ENCODE measurements at regions not wholly inside any gene's neighbourhood (a gene's known extent, or its start where the extent isn't known, plus 50 kb on each side); places are given as distances from the start of the nearest gene placed in this dataset.

- no peak overlapping the region for H3K4me2 ChIP-seq (ENCODE audit: low read length)
- H3K27me3 ChIP-seq (ENCODE audit: control insufficient read depth, insufficient read depth, low read length): no peaks in the 10 kb centered on the region
- no peak overlapping the region for H3K9ac ChIP-seq (ENCODE audit: low read depth, low read length)
- H3K36me3 ChIP-seq (ENCODE audit: insufficient read depth, low read length): no peaks in the 10 kb centered on the region
- no peak overlapping the region for H3K4me3 ChIP-seq (ENCODE audit: low read length)
- no peaks in the 10 kb centered on the region for H3K4me1 ChIP-seq (ENCODE audit: control insufficient read depth, insufficient read depth, low read length)
- no peaks in the 10 kb centered on the region for H3K9me3 ChIP-seq (replicated peaks; ENCODE audit: low read length)
These were observed 376.5 kb upstream of the KLHL29 start for GRCh38 chr2:23008440-23008839.

DNA sequence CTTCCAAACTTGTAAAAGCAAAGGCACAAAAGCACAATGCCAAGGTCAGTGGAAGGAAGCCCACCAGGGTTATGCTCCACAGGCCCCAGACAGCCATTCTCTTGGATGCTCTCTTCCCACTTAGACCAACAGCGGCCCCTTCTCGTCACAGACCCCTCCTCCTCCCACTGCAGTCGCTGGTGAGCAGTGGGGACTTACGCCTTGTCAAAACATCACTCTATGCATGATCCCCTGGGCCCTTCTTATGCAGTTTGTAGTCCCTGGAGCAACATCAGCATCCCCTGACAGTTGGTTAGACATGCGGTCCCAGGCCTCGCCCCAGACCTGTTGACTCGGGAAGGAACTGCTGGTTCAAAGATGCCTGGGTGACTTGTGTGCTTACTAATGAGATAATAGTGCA is 376.0 kb upstream of the KLHL29 start:
- Histone ChIP-seq H3K36me3 (ENCODE audit: insufficient read depth, low read length) (no peaks in the 10 kb centered on the region), H3K9me3 (replicated peaks; ENCODE audit: low read length) (no peaks in the 10 kb centered on the region)

DNA sequence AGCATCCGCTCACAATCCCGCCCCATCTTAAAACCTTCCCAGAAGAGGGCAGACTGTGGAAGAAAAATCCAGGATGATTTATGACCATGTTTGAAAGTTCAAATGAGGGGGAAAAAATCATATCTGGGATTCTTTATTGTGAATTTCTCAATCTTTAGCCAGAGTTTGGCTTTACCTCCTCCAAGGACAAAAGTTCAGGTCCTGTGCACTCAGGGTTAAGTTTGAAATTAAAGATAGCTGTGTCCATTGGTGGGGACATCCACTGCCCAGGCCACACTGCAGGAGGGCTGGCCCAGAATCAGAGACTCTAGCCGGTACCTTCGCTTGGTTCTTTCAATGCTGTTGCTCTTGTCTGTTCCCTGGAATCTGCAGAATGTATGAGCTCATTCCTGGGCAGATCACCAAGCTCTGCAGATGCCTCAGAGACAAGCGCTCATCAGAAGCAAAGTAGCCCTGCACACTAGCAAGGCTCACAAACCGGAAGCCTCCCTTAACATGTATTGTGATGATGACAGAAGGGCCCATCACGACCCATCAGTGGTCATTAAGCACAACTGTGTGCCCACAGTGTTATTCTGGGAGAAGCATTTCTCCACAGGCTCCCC is 375.3 kb upstream of the KLHL29 start:
- no peaks in the 10 kb centered on the region for H3K27me3 ChIP-seq (ENCODE audit: control insufficient read depth, insufficient read depth, low read length)
- no peak overlapping the region for H3K4me2 ChIP-seq (ENCODE audit: low read length)
- H3K4me1 ChIP-seq (ENCODE audit: control insufficient read depth, insufficient read depth, low read length): no peaks in the 10 kb centered on the region
- no peaks in the 10 kb centered on the region for H3K9me3 ChIP-seq (replicated peaks; ENCODE audit: low read length)
- H3K9ac ChIP-seq (ENCODE audit: low read depth, low read length): no peak overlapping the region
- no peak overlapping the region for H3K4me3 ChIP-seq (ENCODE audit: low read length)
- no peaks in the 10 kb centered on the region for H3K36me3 ChIP-seq (ENCODE audit: insufficient read depth, low read length)

More for the DNA sequence above, 376.0 kb upstream of the KLHL29 start:
- no peak overlapping the region for H3K4me3 ChIP-seq (ENCODE audit: low read length)
- H3K27me3 ChIP-seq (ENCODE audit: control insufficient read depth, insufficient read depth, low read length): no peaks in the 10 kb centered on the region
- H3K9ac ChIP-seq (ENCODE audit: low read depth, low read length): no peak overlapping the region
- H3K4me1 ChIP-seq (ENCODE audit: control insufficient read depth, insufficient read depth, low read length): no peaks in the 10 kb centered on the region
- no peak overlapping the region for H3K4me2 ChIP-seq (ENCODE audit: low read length)

DNA sequence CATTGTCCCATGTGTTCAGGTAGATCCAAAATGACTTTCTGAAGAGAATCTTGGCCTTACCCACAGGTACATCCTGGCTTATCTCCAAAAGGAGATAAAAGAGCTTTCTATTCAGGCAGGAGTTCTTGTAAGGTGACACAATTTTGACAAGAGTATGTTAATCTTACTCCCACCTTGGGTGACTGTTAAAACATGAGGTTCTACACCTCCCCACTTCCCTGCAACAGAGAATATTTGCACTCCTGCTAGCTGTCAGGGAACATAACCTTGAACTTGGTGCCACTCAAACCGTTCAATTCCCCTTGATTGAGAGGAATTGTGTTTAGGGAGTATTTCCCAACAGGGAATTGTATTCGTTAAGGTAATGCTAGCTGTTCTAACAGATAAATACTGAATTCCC is 372.5 kb upstream of the KLHL29 start:
- Histone ChIP-seq H3K4me1 (ENCODE audit: control insufficient read depth, insufficient read depth, low read length) (no peaks in the 10 kb centered on the region), H3K4me3 (ENCODE audit: low read length) (no peak overlapping the region), H3K36me3 (ENCODE audit: insufficient read depth, low read length) (no peaks in the 10 kb centered on the region), H3K4me2 (ENCODE audit: low read length) (no peak overlapping the region), H3K9me3 (replicated peaks; ENCODE audit: low read length) (no peaks in the 10 kb centered on the region), H3K27me3 (ENCODE audit: control insufficient read depth, insufficient read depth, low read length) (no peaks in the 10 kb centered on the region), H3K9ac (ENCODE audit: low read depth, low read length) (no peak overlapping the region)

DNA sequence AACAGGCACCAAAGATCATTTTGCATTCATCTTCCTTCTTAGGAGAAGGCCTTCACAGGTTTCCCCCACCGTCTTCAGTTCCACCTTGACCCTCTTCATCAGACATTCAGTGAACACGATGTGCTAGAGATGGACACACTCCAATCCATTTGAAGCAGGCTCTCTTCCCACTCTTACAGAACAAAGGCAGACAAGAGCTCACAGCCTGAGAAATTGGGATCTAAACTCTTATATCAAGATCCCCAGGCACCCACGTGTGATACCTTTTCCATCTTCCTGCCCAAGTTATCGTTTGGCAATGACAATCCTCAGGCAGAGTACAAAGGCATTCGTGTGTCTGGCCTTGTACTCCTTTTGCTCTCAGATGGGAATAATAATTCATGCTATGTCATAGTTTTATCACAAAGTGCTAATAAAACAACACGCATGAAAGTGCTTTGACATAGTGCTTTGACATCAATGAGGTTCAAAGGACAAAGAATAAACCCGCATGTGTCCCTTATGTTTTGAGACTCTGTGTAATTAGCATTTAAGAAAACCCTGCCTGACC is 369.3 kb upstream of the KLHL29 start:
- Histone ChIP-seq H3K4me1 (ENCODE audit: control insufficient read depth, insufficient read depth, low read length) (no peaks in the 10 kb centered on the region), H3K9ac (ENCODE audit: low read depth, low read length) (no peak overlapping the region), H3K36me3 (ENCODE audit: insufficient read depth, low read length) (no peaks in the 10 kb centered on the region), H3K27me3 (ENCODE audit: control insufficient read depth, insufficient read depth, low read length) (no peaks in the 10 kb centered on the region), H3K4me2 (ENCODE audit: low read length) (no peak overlapping the region), H3K9me3 (replicated peaks; ENCODE audit: low read length) (no peaks in the 10 kb centered on the region), H3K4me3 (ENCODE audit: low read length) (no peak overlapping the region)

DNA sequence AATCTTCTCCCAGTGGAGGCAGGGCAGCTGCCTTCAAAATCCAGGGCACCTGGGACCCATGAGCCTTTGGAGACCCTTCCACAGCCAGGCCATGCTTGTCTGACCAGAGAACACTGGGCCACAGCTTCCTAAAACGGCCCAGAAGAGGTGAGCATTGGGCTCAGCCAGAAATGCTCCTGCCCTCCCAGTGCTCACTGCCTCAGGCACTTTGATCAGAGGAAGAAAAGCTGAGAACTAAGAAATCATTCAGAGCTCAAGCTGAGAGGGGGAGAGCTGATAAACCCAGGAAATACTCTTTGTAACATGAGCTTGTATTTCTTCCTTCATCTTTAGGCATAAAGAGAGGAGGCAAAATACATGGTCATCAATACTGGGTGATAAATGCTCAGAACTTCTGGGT is 365.5 kb upstream of the KLHL29 start:
- Histone ChIP-seq H3K4me1 (ENCODE audit: control insufficient read depth, insufficient read depth, low read length) (no peaks in the 10 kb centered on the region), H3K36me3 (ENCODE audit: insufficient read depth, low read length) (no peaks in the 10 kb centered on the region), H3K9me3 (replicated peaks; ENCODE audit: low read length) (no peaks in the 10 kb centered on the region), H3K4me2 (ENCODE audit: low read length) (no peak overlapping the region), H3K4me3 (ENCODE audit: low read length) (no peak overlapping the region), H3K9ac (ENCODE audit: low read depth, low read length) (no peak overlapping the region), H3K27me3 (ENCODE audit: control insufficient read depth, insufficient read depth, low read length) (no peaks in the 10 kb centered on the region)

DNA sequence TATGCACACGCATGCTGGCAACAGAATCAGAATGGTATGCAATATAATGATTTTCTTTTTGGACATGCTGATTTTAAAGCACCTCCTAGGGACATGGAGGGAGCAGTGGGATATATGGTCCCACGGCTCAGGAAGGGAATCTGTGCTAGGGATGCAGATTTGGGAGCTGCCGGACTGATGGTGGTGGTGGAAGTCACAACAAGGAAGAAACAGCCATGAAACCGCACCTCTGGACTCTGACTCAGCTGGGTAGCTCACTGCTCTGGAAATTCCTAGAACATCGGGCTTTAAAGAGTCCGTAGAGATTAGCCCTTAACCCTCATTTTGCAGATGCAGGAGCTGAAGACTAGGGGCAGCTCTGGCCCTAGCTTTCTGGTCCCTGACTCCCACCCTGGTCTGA is 364.3 kb upstream of the KLHL29 start:
- no peaks in the 10 kb centered on the region for H3K36me3 ChIP-seq (ENCODE audit: insufficient read depth, low read length)
- H3K4me3 ChIP-seq (ENCODE audit: low read length): no peak overlapping the region
- no peaks in the 10 kb centered on the region for H3K4me1 ChIP-seq (ENCODE audit: control insufficient read depth, insufficient read depth, low read length)
- H3K9ac ChIP-seq (ENCODE audit: low read depth, low read length): no peak overlapping the region
- H3K27me3 ChIP-seq (ENCODE audit: control insufficient read depth, insufficient read depth, low read length): no peaks in the 10 kb centered on the region
- H3K9me3 ChIP-seq (replicated peaks; ENCODE audit: low read length): no peaks in the 10 kb centered on the region
- no peak overlapping the region for H3K4me2 ChIP-seq (ENCODE audit: low read length)

- Histone ChIP-seq H3K9me3 (replicated peaks; ENCODE audit: low read length) (no peaks in the 10 kb centered on the region), H3K9ac (ENCODE audit: low read depth, low read length) (no peak overlapping the region), H3K4me3 (ENCODE audit: low read length) (no peak overlapping the region), H3K4me1 (ENCODE audit: control insufficient read depth, insufficient read depth, low read length) (no peaks in the 10 kb centered on the region), H3K4me2 (ENCODE audit: low read length) (no peak overlapping the region), H3K36me3 (ENCODE audit: insufficient read depth, low read length) (no peaks in the 10 kb centered on the region), H3K27me3 (ENCODE audit: control insufficient read depth, insufficient read depth, low read length) (no peaks in the 10 kb centered on the region)
These were observed 363.5 kb upstream of the KLHL29 start for GRCh38 chr2:23021311-23022120.

DNA sequence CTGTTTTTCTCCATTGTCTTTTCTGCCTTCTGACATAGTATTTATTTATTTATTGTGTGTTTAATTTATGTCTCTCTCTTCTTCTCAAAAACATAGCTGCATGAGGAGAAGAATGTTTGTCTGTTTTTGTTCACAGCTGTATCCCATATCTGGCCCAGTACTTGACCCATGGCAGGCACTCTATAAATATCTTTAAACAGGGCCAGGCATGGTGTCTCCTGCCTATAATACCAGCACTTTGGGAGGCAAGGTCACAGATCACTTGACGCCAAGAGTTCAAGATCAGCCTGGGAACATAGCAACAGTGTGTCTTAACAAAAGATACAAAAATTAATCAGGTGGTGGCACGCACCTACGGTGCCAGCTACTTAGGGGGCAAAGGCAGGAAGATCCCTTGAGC is 361.3 kb upstream of the KLHL29 start:
- Histone ChIP-seq H3K4me1 (ENCODE audit: control insufficient read depth, insufficient read depth, low read length) (no peaks in the 10 kb centered on the region), H3K4me3 (ENCODE audit: low read length) (no peak overlapping the region), H3K9ac (ENCODE audit: low read depth, low read length) (no peak overlapping the region), H3K9me3 (replicated peaks; ENCODE audit: low read length) (no peaks in the 10 kb centered on the region), H3K27me3 (ENCODE audit: control insufficient read depth, insufficient read depth, low read length) (no peaks in the 10 kb centered on the region), H3K4me2 (ENCODE audit: low read length) (no peak overlapping the region), H3K36me3 (ENCODE audit: insufficient read depth, low read length) (no peaks in the 10 kb centered on the region)

DNA sequence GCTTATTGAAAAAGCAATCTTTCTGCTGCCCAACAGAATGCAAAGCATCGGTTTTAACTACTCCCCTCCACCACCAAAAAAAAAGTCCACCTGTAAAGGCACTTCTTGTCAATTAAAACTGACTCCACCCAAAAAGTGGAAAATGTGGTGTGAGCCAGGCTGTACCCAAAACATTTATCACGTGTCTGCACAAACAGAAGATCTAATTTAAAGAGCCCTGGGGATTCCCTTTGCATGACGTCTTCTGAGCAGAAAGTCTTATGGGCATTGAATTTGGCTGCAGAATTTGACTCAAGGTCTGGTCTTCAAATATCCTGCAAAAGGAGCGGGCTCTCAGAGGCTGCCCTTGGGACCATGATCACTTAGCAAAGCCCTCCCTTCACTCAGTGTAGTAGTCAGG is 358.3 kb upstream of the KLHL29 start:
- no peaks in the 10 kb centered on the region for H3K4me1 ChIP-seq (ENCODE audit: control insufficient read depth, insufficient read depth, low read length)
- no peaks in the 10 kb centered on the region for H3K9me3 ChIP-seq (replicated peaks; ENCODE audit: low read length)
- no peaks in the 10 kb centered on the region for H3K27me3 ChIP-seq (ENCODE audit: control insufficient read depth, insufficient read depth, low read length)
- no peak overlapping the region for H3K4me2 ChIP-seq (ENCODE audit: low read length)
- H3K9ac ChIP-seq (ENCODE audit: low read depth, low read length): no peak overlapping the region
- H3K36me3 ChIP-seq (ENCODE audit: insufficient read depth, low read length): no peaks in the 10 kb centered on the region
- no peak overlapping the region for H3K4me3 ChIP-seq (ENCODE audit: low read length)

DNA sequence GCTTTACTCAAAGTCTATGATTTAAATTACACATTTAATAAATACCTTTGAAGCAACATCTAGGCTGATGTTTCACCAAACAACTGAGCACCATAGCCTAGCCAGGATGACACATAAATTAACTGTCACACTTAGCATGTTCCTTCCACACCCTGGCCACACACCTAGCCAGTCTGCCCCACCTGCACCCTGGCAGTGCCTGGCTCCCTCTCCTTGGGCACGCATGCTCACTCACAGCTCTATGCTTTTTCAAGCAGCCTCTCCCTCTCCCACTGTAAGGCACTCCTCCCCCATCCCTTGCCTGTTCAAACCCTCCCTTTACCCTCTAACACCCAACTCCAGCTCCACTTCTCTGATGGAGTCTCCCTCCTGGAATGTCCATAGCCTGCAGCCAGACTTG is 357.6 kb upstream of the KLHL29 start:
- no peaks in the 10 kb centered on the region for H3K36me3 ChIP-seq (ENCODE audit: insufficient read depth, low read length)

DNA sequence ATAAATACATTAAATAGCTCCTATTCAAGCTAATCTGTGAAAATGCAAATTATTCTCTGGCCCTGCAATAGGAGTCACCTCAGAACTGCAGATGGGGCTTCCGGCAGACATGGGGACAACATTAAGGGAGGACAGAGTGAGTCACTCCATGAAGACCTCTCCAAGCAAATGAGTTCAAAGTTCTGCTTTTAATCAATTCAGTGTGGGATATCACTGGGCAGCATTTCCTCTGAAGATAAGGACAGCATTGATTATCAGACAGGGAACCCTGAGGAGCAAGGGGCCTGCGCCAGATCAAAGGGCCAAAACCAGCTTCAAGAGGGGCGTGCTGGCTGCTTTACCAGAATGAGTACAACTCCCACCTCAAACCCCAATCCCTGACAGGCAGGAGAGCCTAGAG is 356.9 kb upstream of the KLHL29 start:
- no peaks in the 10 kb centered on the region for H3K9me3 ChIP-seq (replicated peaks; ENCODE audit: low read length)
- H3K4me2 ChIP-seq (ENCODE audit: low read length): no peak overlapping the region
- no peaks in the 10 kb centered on the region for H3K36me3 ChIP-seq (ENCODE audit: insufficient read depth, low read length)

More for the DNA sequence above, 357.6 kb upstream of the KLHL29 start:
- Histone ChIP-seq H3K4me2 (ENCODE audit: low read length) (no peak overlapping the region), H3K27me3 (ENCODE audit: control insufficient read depth, insufficient read depth, low read length) (no peaks in the 10 kb centered on the region), H3K9me3 (replicated peaks; ENCODE audit: low read length) (no peaks in the 10 kb centered on the region), H3K4me3 (ENCODE audit: low read length) (no peak overlapping the region), H3K9ac (ENCODE audit: low read depth, low read length) (no peak overlapping the region), H3K4me1 (ENCODE audit: control insufficient read depth, insufficient read depth, low read length) (no peaks in the 10 kb centered on the region)

More for the DNA sequence above, 356.9 kb upstream of the KLHL29 start:
- H3K4me1 ChIP-seq (ENCODE audit: control insufficient read depth, insufficient read depth, low read length): no peaks in the 10 kb centered on the region
- H3K27me3 ChIP-seq (ENCODE audit: control insufficient read depth, insufficient read depth, low read length): no peaks in the 10 kb centered on the region
- H3K4me3 ChIP-seq (ENCODE audit: low read length): no peak overlapping the region
- H3K9ac ChIP-seq (ENCODE audit: low read depth, low read length): no peak overlapping the region

Data from skeletal muscle satellite cell (primary cell).